ENCODE measurements at regions not wholly inside any gene's neighbourhood (a gene's known extent, or its start where the extent isn't known, plus 50 kb on each side); places are given as distances from the start of the nearest gene placed in this dataset.
"Not testable (repeated sequence)": the region's sequence is repeated elsewhere in the genome, so short reads cannot be mapped to it uniquely, and the experiment has no call there.

DNA sequence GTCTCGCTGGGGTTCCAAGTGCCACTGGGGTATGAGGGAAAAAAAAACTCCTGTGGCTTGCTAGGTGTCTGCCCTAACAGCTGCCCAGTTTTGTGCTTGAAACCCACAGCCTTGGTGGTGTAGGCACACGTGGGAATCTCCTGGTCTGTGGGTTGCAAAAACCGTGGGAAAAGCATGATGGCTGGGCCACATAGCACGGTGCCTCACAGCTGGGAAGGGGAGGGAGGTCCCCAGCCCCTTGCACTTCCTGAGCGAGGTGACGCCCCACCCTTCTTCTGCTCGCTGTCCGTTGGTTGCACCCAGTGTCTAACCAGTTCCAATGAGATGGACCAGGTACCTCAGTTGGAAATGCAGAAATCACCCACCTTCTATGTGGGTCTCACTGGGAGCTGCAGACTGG, 144.3 kb downstream of the KBTBD8 start:
- ChIA-PET CTCF (interaction anchor here (0.6 to 1.0 kb wide), 2 partner anchors 143 to 170 kb away, joined by 3 read pairs; no protein-coding TSS in a partner anchor), POLR2A (no interaction called here)

- ChIA-PET POLR2A (no interaction called here), CTCF (no interaction called here)
Measured at GRCh38 chr3:67145738-67146137, 147.6 kb downstream of the KBTBD8 start.

- CTCF ChIA-PET, result no interaction called here
- POLR2A ChIA-PET, result no interaction called here
Measured at GRCh38 chr3:67154429-67154828, 156.3 kb downstream of the KBTBD8 start.

DNA sequence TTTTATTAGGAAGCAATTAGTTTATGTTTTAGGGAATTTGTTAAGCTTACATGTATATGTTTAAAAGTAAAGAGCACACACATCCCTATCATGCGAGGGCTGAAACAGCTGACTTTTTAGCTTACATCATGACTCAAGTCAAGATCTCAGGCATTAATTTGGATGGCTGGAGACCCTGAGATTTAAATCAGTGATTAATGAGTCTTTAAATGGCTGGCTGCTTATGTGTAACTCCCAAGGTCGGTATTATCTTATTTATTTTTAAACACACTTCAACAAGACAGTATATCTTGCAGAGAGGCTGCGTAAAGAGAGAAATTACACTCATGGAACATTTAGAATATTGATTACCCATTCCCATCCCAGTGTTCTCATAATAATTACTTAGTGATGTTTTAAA, 169.4 kb downstream of the KBTBD8 start:
- POLR2A ChIA-PET, result no interaction called here
- CTCF ChIA-PET, result no interaction called here

DNA sequence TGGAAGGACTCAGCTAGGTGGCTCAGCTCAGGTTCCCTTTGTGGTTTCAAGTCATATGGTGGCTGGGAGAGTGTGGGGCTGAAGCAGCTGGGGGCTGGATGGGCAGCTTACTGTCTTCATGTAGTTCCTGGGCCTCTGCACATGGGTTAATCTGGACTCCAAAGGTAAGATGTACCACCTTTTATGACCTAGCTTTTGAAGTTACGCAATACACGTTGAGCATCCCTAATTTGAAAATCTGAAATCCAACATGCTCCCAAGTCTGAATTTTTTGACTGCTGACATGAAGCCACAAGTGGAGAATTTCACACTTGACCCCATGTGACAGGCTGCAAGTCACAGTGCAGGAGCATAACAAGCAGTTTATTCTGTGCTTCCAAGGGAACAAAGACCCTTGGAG, 173.7 kb downstream of the KBTBD8 start:
- ChIA-PET POLR2A (no interaction called here), CTCF (no interaction called here)

GRCh38 chr3:67173130-67173529, 175.0 kb downstream of the KBTBD8 start:
- POLR2A ChIA-PET, CTCF ChIA-PET: not testable (repeated sequence)

DNA sequence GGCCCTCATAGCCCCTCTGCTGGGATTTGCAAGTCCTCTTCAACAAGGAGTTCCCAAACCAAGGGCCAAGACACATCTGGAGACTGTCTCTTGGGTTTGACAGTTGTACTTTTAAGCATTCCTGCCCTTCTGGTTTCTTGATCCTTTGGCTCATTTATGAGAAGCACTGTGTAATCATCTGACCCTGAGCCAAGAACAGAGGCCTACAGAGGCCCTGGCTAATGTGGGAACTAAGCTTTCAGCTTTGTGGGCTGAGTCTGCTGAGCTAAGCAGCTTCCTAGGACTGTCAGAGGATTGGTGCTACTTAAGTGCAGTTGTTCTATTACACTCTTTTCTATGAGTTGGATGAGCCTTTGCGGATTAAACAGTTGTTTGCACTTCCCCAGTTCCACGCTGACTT, 178.3 kb downstream of the KBTBD8 start:
- CTCF ChIA-PET, result no interaction called here
- POLR2A ChIA-PET, result no interaction called here

DNA sequence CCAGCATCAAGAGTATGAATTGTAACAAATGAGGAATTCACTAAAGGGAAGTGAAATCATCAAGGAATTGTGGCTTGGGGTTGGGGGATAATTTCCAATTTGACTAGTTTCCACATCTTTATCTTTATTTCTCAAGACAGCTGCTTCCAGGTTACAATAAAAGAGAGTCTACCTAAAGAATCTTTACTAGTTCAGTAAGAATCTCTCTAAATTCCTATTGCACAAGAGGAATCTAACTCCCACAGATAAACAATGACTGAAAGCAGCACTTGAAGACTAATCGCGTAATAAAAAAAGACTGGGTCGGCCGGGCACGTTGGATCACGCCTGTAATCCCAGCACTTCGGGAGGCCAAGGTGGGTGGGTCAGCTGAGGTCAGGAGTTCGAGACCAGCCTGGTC, 194.4 kb downstream of the KBTBD8 start:
- ChIA-PET POLR2A (no interaction called here), CTCF (no interaction called here)

GRCh38 chr3:67196677-67197076, 198.6 kb downstream of the KBTBD8 start:
- ChIA-PET POLR2A (no interaction called here), CTCF (no interaction called here)

- POLR2A ChIA-PET, result no interaction called here
Measured at GRCh38 chr3:67198374-67198773, 200.3 kb downstream of the KBTBD8 start.

DNA sequence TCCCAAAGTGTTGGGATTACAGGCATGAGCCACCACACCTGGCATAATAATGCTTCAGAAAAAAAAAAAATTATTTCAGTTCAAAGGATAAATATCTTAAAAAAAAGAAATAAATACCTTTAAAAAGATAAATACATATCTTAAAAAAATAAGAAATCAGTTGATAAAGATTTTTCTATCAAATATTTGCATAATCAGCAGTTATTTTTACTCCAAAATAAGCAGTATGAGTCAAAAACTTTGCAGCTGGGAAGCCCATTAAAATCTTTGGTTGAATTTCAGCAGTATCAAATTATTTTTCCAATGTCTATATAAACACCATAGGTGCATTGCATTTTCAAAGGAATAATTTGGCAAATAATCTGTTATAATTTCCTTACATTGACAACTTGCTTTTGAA, 202.5 kb downstream of the KBTBD8 start:
- ChIA-PET CTCF (no interaction called here), POLR2A (no interaction called here)

More at GRCh38 chr3:67198374-67198773, 200.3 kb downstream of the KBTBD8 start:
- CTCF ChIA-PET, result no interaction called here

DNA sequence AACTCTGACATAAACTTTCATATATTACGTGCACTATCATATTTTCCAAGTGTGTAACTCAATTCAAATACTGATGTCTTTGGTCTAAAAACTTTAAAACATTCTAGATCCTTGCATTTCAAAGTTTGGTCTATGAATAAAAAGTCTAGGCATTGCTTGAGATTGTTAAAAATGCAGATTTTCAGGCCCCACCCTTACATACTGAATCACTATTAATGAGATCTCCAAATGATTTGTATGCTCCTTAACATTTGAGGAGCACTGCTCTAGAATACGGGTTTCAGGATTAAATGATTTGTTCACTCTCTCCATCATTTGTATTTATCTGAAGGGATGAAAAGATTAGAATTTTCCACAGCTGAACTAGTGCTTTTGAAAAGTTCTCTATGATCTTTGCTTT, 202.9 kb downstream of the KBTBD8 start:
- CTCF ChIA-PET, result no interaction called here

DNA sequence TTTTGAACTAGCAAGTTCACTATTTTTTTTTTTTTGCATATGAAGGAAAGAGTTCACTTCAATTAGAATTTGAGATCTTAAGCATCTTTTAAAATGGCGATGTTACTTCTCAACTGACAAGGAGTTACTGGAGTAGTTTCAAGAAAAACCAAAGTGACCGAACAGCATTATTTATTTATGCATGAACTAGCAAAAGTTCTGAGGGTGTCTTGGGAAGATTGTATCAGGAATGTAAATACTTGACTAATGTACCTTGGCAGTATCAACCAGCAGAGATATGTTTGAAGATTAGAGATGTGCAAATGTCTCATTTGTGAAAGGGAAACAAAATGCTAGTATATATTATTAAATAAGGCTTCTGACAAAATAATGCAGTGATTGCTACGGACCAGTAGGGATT, 203.9 kb downstream of the KBTBD8 start:
- ChIA-PET CTCF (no interaction called here), POLR2A (no interaction called here)

More for the DNA sequence above, 202.9 kb downstream of the KBTBD8 start:
- POLR2A ChIA-PET, result no interaction called here

- CTCF ChIA-PET, result no interaction called here
- POLR2A ChIA-PET, result no interaction called here
Measured at GRCh38 chr3:67204951-67205350, 206.8 kb downstream of the KBTBD8 start.

DNA sequence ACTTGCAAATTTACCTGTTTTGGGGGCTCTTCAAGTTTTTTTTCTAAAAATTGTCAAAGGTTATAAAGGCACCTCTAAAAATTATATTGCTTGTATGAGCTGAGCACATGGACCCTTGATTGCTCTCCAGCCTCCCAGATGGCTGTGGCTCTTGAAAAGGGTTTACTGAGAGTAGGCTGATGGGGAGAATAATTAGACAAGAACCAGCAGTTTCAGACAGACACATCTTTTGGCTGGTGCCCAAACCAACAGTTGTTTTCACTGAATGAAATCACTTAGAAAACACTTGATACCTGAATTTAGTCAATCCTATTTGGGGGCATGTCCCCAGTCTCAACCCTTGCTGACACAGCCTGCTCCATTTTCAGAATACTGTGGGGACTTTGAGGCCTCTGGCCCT, 217.6 kb downstream of the KBTBD8 start:
- POLR2A ChIA-PET, result no interaction called here
- CTCF ChIA-PET, result no interaction called here

DNA sequence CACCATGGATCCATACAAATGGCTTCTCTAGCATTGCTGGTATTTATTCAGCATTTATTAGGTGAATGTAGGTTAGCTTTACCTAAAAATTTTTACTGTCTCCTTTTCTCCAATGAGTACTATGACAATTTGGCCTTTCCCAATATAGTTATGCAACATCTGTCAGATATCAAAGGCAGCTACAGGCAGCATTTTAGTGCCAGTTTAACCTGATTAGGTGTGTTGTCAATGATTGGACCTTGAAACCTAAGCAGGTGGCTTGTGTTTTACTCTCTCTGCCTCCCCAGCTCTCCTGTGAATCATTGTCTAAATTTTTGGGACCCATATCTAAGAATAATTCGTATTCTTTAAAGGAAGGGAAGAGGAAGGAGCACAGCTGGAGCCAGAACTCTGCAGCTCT, 228.9 kb downstream of the KBTBD8 start:
- ChIA-PET POLR2A (no interaction called here), CTCF (no interaction called here)

DNA sequence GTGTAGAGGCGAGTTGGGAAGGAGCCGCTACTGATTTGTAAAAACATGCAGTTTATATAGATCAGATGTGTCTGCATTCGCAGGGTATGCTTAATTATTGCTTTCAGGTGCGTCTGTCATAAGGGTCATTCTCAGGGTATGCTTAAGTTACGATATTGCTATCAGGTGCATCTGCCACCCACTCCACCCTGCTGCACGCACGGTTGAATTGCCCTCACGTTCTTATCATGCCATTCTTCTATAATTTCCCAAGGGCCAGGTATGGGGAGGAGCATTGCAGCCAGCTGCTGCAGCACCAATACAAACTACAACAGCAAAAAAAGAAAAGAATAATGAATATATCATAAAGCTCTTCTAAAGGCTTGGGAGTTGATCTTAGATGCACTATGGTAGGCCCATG, 230.0 kb downstream of the KBTBD8 start:
- ChIA-PET POLR2A (no interaction called here), CTCF (no interaction called here)

GRCh38 chr3:67232642-67233041, 234.5 kb downstream of the KBTBD8 start:
- POLR2A ChIA-PET, result no interaction called here
- CTCF ChIA-PET, result no interaction called here

DNA sequence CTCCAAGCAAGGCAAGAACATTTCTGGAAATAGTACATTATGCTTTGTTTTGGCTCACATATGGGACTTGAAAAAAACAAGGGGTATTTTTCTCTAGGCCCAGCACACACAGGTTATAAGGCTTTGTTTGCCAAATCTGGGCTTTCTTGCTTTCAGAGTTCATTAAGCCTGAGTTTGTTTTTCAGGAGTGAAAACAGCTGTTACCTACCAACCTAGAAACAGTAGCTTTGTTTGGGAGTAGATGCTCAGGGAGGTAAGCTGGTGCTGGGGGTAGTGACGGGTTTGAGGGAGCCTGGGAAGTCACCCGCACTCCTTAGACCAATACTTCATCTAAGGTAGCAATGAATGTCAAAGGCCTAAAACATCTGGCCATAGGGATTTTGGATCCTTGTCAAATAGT, 241.2 kb downstream of the KBTBD8 start:
- POLR2A ChIA-PET, result no interaction called here
- CTCF ChIA-PET, result no interaction called here

DNA sequence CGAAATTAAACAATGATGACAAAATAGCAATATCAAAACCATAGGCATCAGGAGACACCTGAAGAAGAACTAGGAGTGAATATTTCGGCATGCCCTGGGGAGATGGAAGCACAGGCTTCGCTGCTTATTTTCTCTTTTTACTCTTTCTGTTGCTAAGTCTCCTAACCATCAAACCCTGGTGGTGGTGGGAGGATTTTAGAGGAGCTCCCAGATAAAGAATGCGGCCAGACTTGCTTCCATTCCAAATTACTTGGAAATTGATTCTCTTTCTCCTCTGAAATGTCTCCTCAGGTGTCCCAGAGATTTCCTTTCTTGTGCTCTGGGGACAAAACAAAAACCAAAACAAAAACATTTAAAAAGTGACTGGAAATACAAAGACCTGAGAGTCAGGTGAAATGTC, 243.0 kb downstream of the KBTBD8 start:
- CTCF ChIA-PET, result no interaction called here
- POLR2A ChIA-PET, result no interaction called here

DNA sequence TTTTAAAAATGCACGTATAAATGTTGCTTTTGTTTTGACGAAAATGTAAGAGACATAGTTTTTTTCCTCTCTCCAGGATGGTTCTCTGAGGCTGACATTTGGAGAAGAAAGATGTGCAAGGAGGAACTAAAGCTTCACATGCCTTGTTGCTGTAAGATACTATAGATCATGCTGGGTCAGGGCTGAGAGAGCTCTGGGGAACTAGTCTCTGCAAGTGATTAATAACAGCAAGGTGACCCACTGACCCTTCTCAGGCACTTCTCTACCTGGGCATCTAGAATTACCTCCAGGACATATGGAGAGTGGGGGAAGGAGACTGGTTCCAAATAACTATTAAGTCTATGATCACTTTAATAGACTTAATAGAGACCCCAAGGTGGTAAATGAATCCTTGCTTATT, 246.0 kb downstream of the KBTBD8 start:
- ChIA-PET POLR2A (no interaction called here), CTCF (no interaction called here)

- ChIA-PET CTCF (no interaction called here), POLR2A (no interaction called here)
Measured at GRCh38 chr3:67245545-67245944, 247.4 kb downstream of the KBTBD8 start.

- POLR2A ChIA-PET, result no interaction called here
- CTCF ChIA-PET, result no interaction called here
Measured at GRCh38 chr3:67248726-67249125, 250.6 kb downstream of the KBTBD8 start.

All from activated CD8-positive, alpha-beta memory T cell treated with anti-CD3 and anti-CD28 coated beads for 36 hours (primary cell).